HG03460 (cell line): ENCODE measurements at regions not wholly inside any gene's neighbourhood (a gene's known extent, or its start where the extent isn't known, plus 50 kb on each side); places are given as distances from the start of the nearest gene placed in this dataset.
"Not testable (repeated sequence)": the region's sequence is repeated elsewhere in the genome, so short reads cannot be mapped to it uniquely, and the experiment has no call there.

Experiments
- ATAC-seq: cut with Tn5 transposase; IDR thresholded peaks from one replicate; pipeline ENCODE4 v1.9.1; 2021; ENCODE audit not compliant: unreplicated experiment

DNA sequence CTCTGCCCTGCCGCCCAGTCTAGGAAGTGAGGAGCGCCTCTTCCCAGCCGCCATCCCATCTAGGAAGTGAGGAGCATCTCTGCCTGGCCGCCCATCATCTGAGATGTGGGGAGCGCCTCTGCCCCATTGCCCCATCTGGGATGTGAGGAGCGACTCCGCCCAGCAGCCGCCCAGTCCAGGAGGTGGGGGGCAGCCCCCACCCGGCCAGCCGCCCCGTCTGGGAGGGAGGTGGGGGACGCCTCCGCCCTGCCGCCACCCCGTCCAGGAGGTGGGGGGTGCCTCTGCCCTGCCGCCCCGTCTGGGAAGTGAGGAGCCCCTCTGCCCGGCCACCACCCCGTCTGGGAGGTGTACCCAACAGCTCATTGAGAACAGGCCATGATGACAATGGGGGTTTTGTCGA is 146.0 kb upstream of the RAB6C start:
- not testable (repeated sequence) for ATAC-seq

DNA sequence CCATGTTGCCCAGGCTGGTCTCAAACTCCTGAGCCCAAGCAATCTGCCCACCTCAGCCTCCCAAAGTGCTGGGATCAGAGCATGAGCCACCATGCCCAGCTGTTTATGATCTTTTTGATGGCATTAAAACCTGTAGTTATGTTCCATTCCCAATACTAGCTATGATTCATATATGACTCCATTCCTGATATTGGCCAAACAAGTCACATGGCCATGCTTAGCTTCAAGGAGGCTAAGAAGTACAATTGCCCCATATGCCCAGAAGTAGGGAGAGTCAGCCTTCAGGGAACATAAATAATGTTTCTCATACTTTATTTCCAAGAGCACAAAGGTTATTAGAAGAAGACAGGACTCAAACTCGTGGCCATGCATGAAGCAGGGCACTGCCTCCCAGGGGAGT is 132.4 kb upstream of the RAB6C start:
- ATAC-seq, result no peak

- no peak for ATAC-seq
These were observed 129.8 kb upstream of the RAB6C start for GRCh38 chr2:129849559-129850160.

- no peak for ATAC-seq
These were observed 122.3 kb upstream of the RAB6C start for GRCh38 chr2:129857200-129857599.

DNA sequence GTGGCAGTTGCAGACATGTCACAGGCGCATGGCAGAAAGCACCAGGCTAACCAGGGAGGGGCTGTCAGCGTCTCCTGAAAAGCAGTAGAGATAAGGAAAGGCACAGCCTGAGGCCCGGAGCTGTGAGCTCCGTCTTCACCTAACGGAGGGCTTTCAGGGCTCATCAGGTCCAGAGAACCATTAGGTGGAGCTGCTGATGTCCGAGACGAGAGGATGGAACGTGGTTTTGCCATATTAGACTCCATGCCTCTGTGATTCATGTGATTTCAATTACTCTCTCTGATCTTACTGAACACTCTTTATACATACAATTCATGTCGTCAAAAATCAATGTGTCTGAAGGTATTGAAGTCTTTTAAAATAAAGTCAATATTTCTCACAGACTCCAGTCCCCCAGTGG is 120.3 kb upstream of the RAB6C start:
- ATAC-seq, result no peak

DNA sequence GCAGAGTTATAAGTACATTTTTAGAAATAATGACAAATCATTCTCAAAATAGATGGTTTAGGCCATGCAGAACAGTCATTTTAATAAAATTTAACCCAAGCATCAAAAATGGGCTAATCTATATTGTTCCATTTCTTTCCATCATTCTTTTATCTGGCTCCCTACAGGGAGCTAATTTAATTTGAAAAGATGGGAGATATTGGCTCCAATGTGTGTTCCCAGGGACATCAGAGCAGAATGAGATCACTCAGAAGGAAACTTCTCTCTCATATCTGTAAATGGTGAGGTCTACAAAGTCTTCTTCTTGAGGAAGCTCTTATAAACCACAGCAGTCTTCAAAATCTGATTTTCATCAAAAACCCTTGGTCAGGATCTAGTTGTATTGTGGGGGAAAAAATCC is 119.4 kb upstream of the RAB6C start:
- no peak for ATAC-seq

- ATAC-seq, result no peak
These were observed 117.7 kb upstream of the RAB6C start for GRCh38 chr2:129861666-129862288.

DNA sequence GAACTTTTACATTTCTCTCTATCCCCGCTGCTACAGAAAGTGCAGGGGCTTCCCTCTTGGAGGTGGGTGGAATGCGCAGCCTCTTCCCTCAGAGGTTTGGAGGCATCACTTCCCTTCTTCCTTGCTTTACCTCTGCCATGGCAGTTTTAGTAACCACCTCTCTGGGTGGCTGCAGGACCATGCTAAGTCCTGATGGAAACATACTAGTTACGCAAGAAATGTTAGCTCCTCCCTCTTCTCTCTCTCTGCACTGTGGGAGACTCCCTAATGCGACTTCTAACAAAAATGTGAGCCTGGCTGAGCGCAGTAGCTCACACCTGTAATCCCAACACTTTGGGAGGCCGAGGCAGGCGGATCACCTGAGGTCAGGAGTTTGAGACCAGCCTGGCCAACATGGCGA is 116.8 kb upstream of the RAB6C start:
- no peak for ATAC-seq

DNA sequence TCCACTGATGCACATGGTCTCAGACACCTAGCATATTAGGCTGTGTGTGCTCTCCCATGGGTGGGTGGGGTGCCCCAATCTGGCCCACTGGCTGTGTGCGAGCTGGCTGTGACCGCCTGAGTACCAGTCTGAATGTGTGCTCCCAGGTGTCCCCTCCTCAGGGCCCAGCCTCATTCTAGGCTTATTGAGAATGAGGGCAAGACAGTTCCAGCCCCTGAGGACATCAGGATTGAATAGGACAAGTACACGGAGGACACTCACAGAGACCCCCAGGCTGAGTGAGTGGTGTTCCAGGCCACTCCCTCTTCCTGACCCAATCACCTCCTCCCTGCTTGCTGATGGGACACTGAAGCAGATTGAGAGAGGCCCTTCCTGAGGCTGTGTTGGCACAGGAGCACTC is 116.1 kb upstream of the RAB6C start:
- no peak for ATAC-seq

DNA sequence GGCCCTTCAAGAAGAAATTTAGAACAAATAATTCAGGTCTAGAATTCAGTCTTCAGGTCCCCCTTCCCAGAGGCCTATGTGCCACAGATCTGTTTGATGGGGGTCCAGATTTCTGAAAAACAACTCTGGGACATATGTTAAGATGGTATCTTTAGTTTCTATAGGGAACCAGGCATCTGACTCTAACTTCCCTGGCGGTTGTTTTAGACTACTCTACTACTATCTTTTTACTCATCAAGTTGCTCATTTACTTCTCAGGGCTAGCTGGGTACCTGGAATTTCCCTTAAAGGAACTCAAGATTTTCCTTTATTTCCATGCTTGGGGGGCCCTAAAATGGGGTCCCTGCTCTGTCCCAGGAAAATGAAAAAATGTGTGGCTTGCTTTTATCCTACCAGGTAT is 114.7 kb upstream of the RAB6C start:
- ATAC-seq, result no peak

DNA sequence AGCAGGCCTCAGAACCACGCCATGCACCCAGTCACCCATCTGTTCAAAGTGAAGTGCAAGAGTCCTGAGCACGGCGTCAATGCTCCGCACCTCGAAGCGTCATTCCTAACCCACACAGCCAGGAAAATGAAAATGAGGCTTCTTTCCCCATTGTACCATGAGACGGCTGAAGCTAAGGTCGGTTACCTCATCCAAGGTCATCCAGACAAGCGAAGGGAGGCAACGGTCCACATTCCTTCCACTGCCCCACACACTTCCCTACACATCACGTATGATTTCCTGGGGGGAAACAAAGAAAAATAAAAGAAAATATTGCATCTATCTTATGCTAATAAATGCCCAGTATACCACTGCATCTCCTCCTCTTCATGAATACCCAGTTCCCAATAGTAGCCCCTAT is 113.5 kb upstream of the RAB6C start:
- ATAC-seq, result no peak

- no peak for ATAC-seq
These were observed 113.1 kb upstream of the RAB6C start for GRCh38 chr2:129866391-129866790.

- ATAC-seq, result no peak
These were observed 111.3 kb upstream of the RAB6C start for GRCh38 chr2:129868151-129868550.

DNA sequence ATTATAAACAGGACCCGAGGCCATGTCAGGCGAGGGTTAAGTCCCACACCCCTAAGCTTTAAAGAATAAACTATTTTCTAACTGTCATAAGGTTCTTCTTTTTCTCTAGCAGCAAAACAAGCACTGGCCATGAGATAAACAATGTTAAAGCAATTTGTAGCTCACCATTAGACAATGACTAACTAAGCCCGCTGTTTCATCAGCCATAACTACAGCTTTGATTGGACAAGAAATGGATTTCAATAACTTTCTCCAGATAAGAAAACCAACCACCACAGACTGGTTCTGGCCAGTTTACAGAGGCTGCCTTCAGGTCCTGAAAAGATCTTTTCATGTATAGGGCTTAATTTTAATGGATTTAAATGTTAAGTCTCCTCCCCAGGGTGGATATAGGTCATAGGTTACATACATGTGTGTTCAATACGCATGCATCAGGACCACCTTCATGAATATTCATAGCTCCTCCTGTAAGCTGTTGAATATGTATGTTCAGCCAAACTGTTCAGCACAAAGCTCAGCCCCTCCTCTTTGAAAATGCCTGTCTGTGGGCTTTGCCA is 108.7 kb upstream of the RAB6C start:
- no peak for ATAC-seq

DNA sequence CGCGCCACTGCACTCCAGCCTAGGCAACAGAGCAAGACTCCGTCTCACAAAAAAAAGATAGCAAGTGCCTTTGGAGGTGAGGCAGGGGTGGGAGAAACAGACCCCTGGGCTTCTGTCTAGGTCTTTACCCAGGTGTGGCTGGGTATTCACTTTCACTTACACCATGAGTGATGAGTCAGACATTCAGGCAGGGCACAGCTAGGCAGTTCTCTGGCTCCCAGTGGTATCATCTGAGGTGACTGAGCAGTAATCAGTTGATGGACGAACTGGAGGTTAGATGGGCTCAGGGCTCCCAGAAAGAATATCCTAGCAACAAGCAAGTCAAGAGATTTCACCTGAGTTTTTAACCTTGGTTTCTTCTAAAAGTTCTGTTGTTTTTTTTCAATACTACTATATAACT is 107.0 kb upstream of the RAB6C start:
- no peak for ATAC-seq

DNA sequence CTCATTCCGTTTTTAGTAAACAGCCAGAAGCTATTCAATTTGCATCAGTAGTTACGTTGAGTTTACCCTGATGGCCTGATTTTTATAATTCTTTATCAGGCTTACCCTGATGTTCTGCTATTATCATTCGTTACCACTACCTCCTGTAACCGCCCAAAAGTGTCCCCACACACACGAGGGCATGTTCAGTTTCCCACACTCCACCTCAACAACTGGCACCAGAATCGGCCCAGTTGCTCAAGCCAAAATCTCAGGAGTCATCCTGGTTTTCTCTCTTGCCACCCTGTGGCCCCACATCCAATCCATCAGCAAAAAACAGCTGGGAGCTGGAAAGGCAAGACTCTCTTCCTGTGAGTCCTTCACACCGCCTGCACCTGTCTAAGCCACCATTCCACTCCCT is 102.9 kb upstream of the RAB6C start:
- ATAC-seq, result no peak

DNA sequence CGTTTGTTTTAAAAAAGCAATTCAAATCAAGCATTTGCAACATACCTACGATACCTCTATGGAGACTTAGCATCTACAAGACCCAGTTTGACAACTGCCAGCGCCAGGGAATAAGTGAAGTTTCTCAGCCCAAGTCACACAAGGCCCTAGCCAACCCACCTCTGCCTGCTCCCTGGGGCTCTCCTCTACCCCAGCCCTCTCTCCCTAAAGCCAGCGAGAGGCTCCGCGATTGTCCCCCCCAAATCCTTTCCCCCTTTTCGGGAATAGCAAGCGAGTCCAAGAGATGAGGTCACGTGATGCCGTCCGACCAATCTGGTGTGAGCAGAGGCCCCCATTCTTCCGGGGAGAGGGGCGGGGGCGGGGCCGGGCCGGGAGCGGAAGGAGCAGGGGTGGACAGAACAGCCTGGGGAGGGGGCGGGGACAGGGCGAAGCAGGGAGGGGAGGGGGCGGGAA is 102.2 kb upstream of the RAB6C start:
- peak; percentile 76 for ATAC-seq

- ATAC-seq, result peak; percentile 35
These were observed 101.4 kb upstream of the RAB6C start for GRCh38 chr2:129877795-129878775.

- ATAC-seq, result no peak
These were observed 99.8 kb upstream of the RAB6C start for GRCh38 chr2:129879614-129880180.

GRCh38 chr2:129880309-129880708 is 99.2 kb upstream of the RAB6C start:
- ATAC-seq, result no peak

GRCh38 chr2:129880971-129881370 is 98.5 kb upstream of the RAB6C start:
- no peak for ATAC-seq
